PC-3 (cell line): ENCODE measurements at regions not wholly inside any gene's neighbourhood (a gene's known extent, or its start where the extent isn't known, plus 50 kb on each side); places are given as distances from the start of the nearest gene placed in this dataset.

ENCODE experiments used
- EZH2phosphoT487 ChIP-seq: fragments of 300-600 bp; sonication (generic); IDR thresholded peaks from 2 replicates; pipeline ENCODE4 v1.6.1; 2018; ENCODE audit warnings: mild to moderate bottlenecking, antibody characterized with exemption, low read length, borderline replicate concordance
- TF ChIP-seq, protein P1 (sequence below): fragments of 300-600 bp; sonication (generic); conservative IDR thresholded peaks from 2 replicates; pipeline ENCODE4 v1.5.1; 2017; ENCODE audit warnings: antibody characterized with exemption, low read depth, mild to moderate bottlenecking, low read length

DNA sequence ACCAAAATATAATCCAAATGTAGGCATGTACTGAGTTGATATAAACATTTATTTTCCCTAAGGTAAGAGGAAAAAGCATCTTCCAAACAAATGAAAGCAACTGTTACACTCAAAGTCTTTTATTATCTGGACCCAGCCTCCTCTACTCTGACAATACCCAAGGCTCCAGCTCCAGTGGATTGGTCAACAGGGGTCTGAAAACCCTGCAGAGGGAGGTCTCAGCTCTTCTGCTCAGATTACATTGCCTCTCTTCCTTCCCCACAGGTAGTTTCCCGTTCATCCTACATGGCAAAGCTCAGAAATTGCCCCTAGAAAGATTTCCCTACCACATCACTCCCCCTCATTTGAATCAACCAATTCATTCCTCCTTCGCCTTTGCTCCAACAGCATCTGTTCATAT lies 457.0 kb downstream of the METTL4 start:
- TF ChIP-seq, protein P1, sequence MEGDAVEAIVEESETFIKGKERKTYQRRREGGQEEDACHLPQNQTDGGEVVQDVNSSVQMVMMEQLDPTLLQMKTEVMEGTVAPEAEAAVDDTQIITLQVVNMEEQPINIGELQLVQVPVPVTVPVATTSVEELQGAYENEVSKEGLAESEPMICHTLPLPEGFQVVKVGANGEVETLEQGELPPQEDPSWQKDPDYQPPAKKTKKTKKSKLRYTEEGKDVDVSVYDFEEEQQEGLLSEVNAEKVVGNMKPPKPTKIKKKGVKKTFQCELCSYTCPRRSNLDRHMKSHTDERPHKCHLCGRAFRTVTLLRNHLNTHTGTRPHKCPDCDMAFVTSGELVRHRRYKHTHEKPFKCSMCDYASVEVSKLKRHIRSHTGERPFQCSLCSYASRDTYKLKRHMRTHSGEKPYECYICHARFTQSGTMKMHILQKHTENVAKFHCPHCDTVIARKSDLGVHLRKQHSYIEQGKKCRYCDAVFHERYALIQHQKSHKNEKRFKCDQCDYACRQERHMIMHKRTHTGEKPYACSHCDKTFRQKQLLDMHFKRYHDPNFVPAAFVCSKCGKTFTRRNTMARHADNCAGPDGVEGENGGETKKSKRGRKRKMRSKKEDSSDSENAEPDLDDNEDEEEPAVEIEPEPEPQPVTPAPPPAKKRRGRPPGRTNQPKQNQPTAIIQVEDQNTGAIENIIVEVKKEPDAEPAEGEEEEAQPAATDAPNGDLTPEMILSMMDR = no peak
- TF ChIP-seq EZH2phosphoT487 = no peak
